ENCODE measurements at regions not wholly inside any gene's neighbourhood (a gene's known extent, or its start where the extent isn't known, plus 50 kb on each side); places are given as distances from the start of the nearest gene placed in this dataset.

DNA sequence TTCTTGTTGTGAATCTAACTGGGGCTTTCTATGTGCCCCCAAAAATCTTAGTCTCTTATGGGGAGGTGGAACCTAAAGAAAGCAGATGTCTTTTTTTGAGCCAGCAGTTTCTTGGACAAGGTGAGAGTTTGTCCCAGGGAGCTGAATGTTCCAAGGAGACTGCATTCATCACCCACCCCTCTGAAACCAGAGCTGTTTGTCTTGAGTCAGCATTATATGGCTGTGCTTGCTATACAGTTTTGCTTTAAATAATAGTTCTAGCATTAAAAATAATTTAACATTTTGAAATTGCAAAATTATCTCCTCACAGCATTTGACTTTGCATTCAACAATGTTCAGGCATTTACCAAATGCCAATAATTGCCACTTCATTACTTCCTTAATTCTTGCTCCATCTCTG is 813.3 kb downstream of the BCL11B start:
- H3K27me3 ChIP-seq: no peaks in the 10 kb centered on the region
- H3K4me3 ChIP-seq: no peak overlapping the region
- no peaks in the 10 kb centered on the region for H3K9me3 ChIP-seq
- TF ChIP-seq EP300 (IDR thresholded peaks at IDR 0.05) (no peak), POLR2AphosphoS5 (IDR thresholded peaks at IDR 0.05) (no peak), POLR2A (IDR thresholded peaks at IDR 0.05) (no peak)
- TF ChIP-seq, protein P1, sequence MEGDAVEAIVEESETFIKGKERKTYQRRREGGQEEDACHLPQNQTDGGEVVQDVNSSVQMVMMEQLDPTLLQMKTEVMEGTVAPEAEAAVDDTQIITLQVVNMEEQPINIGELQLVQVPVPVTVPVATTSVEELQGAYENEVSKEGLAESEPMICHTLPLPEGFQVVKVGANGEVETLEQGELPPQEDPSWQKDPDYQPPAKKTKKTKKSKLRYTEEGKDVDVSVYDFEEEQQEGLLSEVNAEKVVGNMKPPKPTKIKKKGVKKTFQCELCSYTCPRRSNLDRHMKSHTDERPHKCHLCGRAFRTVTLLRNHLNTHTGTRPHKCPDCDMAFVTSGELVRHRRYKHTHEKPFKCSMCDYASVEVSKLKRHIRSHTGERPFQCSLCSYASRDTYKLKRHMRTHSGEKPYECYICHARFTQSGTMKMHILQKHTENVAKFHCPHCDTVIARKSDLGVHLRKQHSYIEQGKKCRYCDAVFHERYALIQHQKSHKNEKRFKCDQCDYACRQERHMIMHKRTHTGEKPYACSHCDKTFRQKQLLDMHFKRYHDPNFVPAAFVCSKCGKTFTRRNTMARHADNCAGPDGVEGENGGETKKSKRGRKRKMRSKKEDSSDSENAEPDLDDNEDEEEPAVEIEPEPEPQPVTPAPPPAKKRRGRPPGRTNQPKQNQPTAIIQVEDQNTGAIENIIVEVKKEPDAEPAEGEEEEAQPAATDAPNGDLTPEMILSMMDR (IDR thresholded peaks at IDR 0.05): no peak
- H3K36me3 ChIP-seq: no peaks in the 10 kb centered on the region
- no peaks in the 10 kb centered on the region for H3K4me1 ChIP-seq
- H3K27ac ChIP-seq: no peak overlapping the region
- DNase-seq (ENCODE audit: low spot score in 2 of 2): no peak

DNA sequence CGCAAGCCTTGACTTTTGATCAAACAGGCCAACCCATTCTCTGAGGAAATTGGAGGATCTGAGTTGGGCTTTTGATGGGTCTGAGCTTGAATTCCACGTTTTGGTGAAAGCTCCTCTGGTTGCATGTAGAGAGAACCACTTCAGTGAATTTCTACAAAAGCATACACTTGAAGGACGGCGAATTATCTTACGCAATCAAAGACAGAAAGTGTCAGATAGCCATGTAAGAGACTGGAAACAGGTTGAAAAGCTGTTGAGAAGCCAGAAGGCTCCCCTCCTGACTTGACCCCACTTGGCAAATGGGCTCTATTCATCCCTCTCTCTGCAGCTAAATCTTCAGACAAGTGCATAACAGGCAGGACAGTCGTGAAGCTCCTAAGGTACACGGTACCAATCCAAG is 809.1 kb downstream of the BCL11B start:
- 71% methylated on average over 7 of the region's 7 CpGs for WGBS
- Histone ChIP-seq H3K27ac (no peak overlapping the region), H3K36me3 (no peaks in the 10 kb centered on the region), H3K9me3 (no peaks in the 10 kb centered on the region), H3K27me3 (no peaks in the 10 kb centered on the region), H3K4me1 (peaks cover 6% of the 10 kb centered on the region), H3K4me3 (no peak overlapping the region)
- TF ChIP-seq, protein P1 (IDR thresholded peaks at IDR 0.05): no peak
- TF ChIP-seq EP300 (IDR thresholded peaks at IDR 0.05) (no peak), POLR2AphosphoS5 (IDR thresholded peaks at IDR 0.05) (no peak), POLR2A (IDR thresholded peaks at IDR 0.05) (no peak)
- no peak for DNase-seq (ENCODE audit: low spot score in 2 of 2)

DNA sequence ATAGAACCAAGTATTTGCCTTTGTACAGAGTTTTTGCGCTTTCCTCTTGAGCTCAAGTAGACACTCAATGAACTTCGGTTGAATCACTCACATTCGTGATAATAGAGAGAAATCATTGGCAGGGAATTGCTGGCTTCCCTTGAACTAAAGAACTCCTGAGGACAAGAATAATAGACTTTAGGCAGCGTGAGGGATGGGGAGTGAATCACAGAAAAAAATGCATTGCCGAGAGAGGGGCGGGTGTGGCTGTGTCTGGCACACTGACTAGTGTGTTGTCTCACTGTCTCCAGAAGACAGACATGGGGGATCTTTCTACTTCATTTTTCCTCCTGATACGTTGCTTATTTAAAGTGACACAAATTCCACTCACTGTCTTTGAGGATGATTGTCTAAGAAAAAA is 805.2 kb downstream of the BCL11B start:
- no peak overlapping the region for H3K4me3 ChIP-seq
- H3K9me3 ChIP-seq: no peaks in the 10 kb centered on the region
- DNase-seq (ENCODE audit: low spot score in 2 of 2): no peak
- H3K27me3 ChIP-seq: no peaks in the 10 kb centered on the region
- H3K36me3 ChIP-seq: no peaks in the 10 kb centered on the region
- 29% methylated on average over 7 of the region's 7 CpGs for WGBS
- H3K4me1 ChIP-seq: peaks cover 6% of the 10 kb centered on the region
- TF ChIP-seq POLR2AphosphoS5 (IDR thresholded peaks at IDR 0.05) (no peak), POLR2A (IDR thresholded peaks at IDR 0.05) (no peak), EP300 (IDR thresholded peaks at IDR 0.05) (no peak)
- TF ChIP-seq, protein P1 (IDR thresholded peaks at IDR 0.05): no peak
- H3K27ac ChIP-seq: peak overlapping the region; percentile 29

DNA sequence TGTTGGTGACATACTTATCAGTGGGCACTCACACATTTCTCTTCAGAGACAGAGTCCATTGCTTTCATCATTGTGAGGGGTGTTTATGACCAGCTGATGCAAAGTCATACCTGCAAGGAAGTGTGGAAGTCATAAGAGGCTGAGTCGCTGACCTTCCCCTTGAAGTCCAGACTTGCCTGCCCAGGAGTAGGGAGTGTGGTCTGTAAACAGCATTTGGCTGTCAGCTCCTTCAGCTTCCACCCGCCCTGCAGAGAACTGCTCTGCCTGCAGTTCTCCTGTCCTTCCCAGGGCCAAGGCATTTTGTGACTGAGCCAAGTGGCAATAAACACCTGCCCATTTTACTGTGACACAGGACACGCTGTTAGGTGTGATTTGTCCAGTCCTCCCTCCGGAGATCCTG is 801.3 kb downstream of the BCL11B start:
- DNase-seq (ENCODE audit: low spot score in 2 of 2): no peak
- no peaks in the 10 kb centered on the region for H3K9me3 ChIP-seq
- WGBS: 70% methylated on average over 4 of the region's 4 CpGs

DNA sequence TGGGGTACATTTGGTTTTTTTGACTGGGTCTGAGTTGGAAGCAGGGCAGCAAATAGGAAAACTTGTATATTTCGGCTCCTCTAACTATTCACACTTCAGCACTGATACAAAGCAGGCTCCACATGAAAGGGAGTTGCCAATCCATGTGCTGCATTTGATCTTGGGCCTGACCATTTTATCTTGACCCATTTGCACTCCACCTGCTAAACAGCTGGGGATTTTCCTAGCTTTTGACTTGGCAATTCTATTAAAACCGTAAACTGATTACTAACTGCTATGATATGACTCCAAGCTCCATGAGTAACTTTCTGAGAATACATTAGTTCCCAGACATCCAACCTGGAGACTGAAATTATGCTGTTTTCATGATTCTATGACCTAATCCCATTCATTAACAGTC is 797.1 kb downstream of the BCL11B start:
- peaks cover 5% of the 10 kb centered on the region for H3K9me3 ChIP-seq
- H3K36me3 ChIP-seq: no peaks in the 10 kb centered on the region
- no peaks in the 10 kb centered on the region for H3K27me3 ChIP-seq
- H3K4me3 ChIP-seq: no peak overlapping the region
- WGBS: 52% methylated on average over 2 of the region's 2 CpGs
- no peak for TF ChIP-seq POLR2AphosphoS5 (IDR thresholded peaks at IDR 0.05)
- TF ChIP-seq EP300 (IDR thresholded peaks at IDR 0.05): no peak
- no peak for TF ChIP-seq POLR2A (IDR thresholded peaks at IDR 0.05)
- TF ChIP-seq, protein P1 (IDR thresholded peaks at IDR 0.05): no peak
- H3K4me1 ChIP-seq: no peaks in the 10 kb centered on the region
- DNase-seq (ENCODE audit: low spot score in 2 of 2): no peak
- no peak overlapping the region for H3K27ac ChIP-seq

More for the DNA sequence above, 801.3 kb downstream of the BCL11B start:
- no peak overlapping the region for H3K4me3 ChIP-seq
- H3K27me3 ChIP-seq: no peaks in the 10 kb centered on the region
- H3K4me1 ChIP-seq: peaks cover 6% of the 10 kb centered on the region
- TF ChIP-seq, protein P1 (IDR thresholded peaks at IDR 0.05): no peak
- TF ChIP-seq POLR2A (IDR thresholded peaks at IDR 0.05) (no peak), POLR2AphosphoS5 (IDR thresholded peaks at IDR 0.05) (no peak), EP300 (IDR thresholded peaks at IDR 0.05) (no peak)
- H3K36me3 ChIP-seq: no peaks in the 10 kb centered on the region
- no peak overlapping the region for H3K27ac ChIP-seq

Measured in suprapubic skin (tissue), 4 donors.